T47D (cell line): ENCODE measurements at regions not wholly inside any gene's neighbourhood (a gene's known extent, or its start where the extent isn't known, plus 50 kb on each side); places are given as distances from the start of the nearest gene placed in this dataset.
"Not testable (repeated sequence)": the region's sequence is repeated elsewhere in the genome, so short reads cannot be mapped to it uniquely, and the experiment has no call there.

Experiments
- DNase-seq, 2 experiments: peaks; one replicate each; pipeline versions ENCODE4 v3.0.0 to v3.0.0-alpha.2; 2011 to 2012; ENCODE audit warnings: low read depth in 1 of 2, low spot score in 1 of 2
- JUND ChIP-seq: IDR thresholded peaks from 2 replicates; pipeline ENCODE4 v1.6.1; 2012; ENCODE audit warnings: low read depth
- in situ Hi-C: cut with HindIII; loops from 2 replicates; pipeline ENCODE4 v1.10.0; 2016; ENCODE audit warnings: low sequenced_read_pairs, low pct_unique_long_range_greater_than_20kb

- DNase-seq: no peak
- in situ Hi-C loops: no loop called here
- TF ChIP-seq JUND: no peak
Measured at GRCh38 chr4:130995988-130996387, 1900.0 kb downstream of the C4orf33 start.

GRCh38 chr4:131001371-131001770 lies 1905.4 kb downstream of the C4orf33 start:
- no peak for TF ChIP-seq JUND
- in situ Hi-C loops: no loop called here
- DNase-seq: no peak

GRCh38 chr4:131002132-131002531 lies 1906.2 kb downstream of the C4orf33 start:
- in situ Hi-C loops: no loop called here
- no peak for TF ChIP-seq JUND
- DNase-seq: no peak

- no peak for DNase-seq
- in situ Hi-C loops: no loop called here
- no peak for TF ChIP-seq JUND
Measured at GRCh38 chr4:131006388-131006787, 1910.4 kb downstream of the C4orf33 start.

GRCh38 chr4:131011961-131012360 lies 1916.0 kb downstream of the C4orf33 start:
- in situ Hi-C loops, DNase-seq: not testable (repeated sequence)

- in situ Hi-C loops: no loop called here
- DNase-seq: no peak
- no peak for TF ChIP-seq JUND
Measured at GRCh38 chr4:131013226-131013625, 1917.3 kb downstream of the C4orf33 start.

GRCh38 chr4:131026771-131027170 lies 1930.8 kb downstream of the C4orf33 start:
- TF ChIP-seq JUND: no peak
- no peak for DNase-seq
- in situ Hi-C loops: no loop called here

GRCh38 chr4:131044368-131044767 lies 1948.4 kb downstream of the C4orf33 start:
- no peak for TF ChIP-seq JUND
- DNase-seq: no peak
- in situ Hi-C loops: no loop called here

- peak in 1 of 2 experiments; percentile 20 for DNase-seq
- in situ Hi-C loops: no loop called here
- no peak for TF ChIP-seq JUND
Measured at GRCh38 chr4:131046821-131047220, 1950.9 kb downstream of the C4orf33 start.

- DNase-seq: no peak
- no peak for TF ChIP-seq JUND
- in situ Hi-C loops: no loop called here
Measured at GRCh38 chr4:131052646-131053045, 1956.7 kb downstream of the C4orf33 start.

- DNase-seq: peak in 1 of 2 experiments; percentile 17
- in situ Hi-C loops: no loop called here
Measured at GRCh38 chr4:131054489-131055019, 1958.6 kb downstream of the C4orf33 start.

GRCh38 chr4:131061734-131062133 lies 1965.8 kb downstream of the C4orf33 start:
- in situ Hi-C loops: no loop called here
- no peak for DNase-seq
- TF ChIP-seq JUND: no peak

More at GRCh38 chr4:131054489-131055019, 1958.6 kb downstream of the C4orf33 start:
- no peak for TF ChIP-seq JUND

- TF ChIP-seq JUND: no peak
- in situ Hi-C loops: no loop called here
- DNase-seq: no peak
Measured at GRCh38 chr4:131063878-131064277, 1967.9 kb downstream of the C4orf33 start.

GRCh38 chr4:131081069-131081468 lies 1985.1 kb downstream of the C4orf33 start:
- TF ChIP-seq JUND: no peak
- DNase-seq: no peak
- in situ Hi-C loops: no loop called here
